ENCODE measurements at regions not wholly inside any gene's neighbourhood (a gene's known extent, or its start where the extent isn't known, plus 50 kb on each side); places are given as distances from the start of the nearest gene placed in this dataset.

GRCh38 chr18:23320709-23321236, 132.3 kb upstream of the RIOK3 start:
- TF ChIP-seq CTCF (IDR thresholded peaks at IDR 0.05), result no peak
- TF ChIP-seq POLR2A (IDR thresholded peaks at IDR 0.05), result no peak
